ENCODE measurements at regions not wholly inside any gene's neighbourhood (a gene's known extent, or its start where the extent isn't known, plus 50 kb on each side); places are given as distances from the start of the nearest gene placed in this dataset.

DNA sequence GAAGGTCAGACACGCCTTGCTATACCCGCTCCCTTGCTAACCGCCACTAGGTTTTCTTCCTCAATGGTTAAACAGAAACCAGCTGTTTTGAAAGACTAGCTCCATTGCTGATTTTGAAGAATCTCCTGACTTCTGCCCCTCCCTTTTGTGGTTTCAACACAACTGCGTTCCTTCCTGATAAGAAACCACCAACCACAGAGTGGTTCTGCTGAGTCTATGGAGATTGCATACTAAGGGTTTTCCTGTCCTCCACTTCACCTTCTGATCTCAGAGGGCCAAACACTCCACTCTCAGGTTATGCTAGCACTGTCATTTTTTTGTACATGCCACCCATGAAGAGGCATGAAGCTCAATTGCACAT, 207.9 kb downstream of the MYLK4 start:
- Mint-ChIP-seq H3K27me3 (peaks cover 56 to 63% of the 10 kb centered on the region in 2 donors), H3K27ac (no peak overlapping the region)

DNA sequence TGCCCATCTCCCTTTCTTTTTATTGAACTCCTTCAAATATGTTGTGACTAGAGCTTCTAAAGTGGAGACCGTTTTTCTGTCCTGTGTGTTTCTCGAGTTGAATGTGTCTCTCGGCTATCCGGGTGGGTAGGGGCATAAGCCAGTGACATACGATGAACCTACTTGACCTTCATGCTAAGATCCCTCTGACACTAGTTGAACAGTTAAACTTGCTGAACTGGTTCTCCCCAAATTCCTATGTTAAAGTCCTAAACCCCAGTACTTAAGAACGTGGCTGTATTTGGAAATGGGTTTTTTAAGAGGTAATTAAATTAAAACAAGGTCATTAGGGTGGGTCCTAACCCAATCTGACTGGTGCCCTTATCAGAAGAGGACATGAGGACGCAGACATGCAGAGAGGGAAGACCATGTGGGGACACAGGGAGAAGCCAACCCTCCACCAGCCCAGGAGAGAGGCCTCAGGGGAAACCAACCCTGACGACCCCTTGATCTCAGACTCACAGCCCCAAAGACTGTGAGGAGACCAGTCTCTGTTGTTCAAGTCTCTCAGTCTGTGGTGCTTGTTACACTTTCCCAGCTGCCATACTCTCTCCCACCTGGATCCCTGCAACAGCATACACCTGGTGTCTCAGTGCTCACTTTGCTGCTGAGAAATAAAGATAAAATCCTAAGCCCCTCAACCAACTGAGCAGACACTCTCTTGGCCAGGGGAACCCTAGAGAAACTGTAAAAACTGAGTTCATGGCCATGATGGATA, 208.4 kb downstream of the MYLK4 start:
- H3K9me3 Mint-ChIP-seq: no peaks in the 10 kb centered on the region
- H3K27me3 Mint-ChIP-seq: peaks cover 59 to 68% of the 10 kb centered on the region in 2 donors
- ATAC-seq (peak in 1 of 2 donors; percentile 46), DNase-seq (ENCODE audit: low spot score) (no peak)
- H3K27ac Mint-ChIP-seq: no peak overlapping the region
- peaks cover 5% of the 10 kb centered on the region for H3K36me3 Mint-ChIP-seq
- H3K4me1 Mint-ChIP-seq (ENCODE audit: low read depth in 2 of 2): peaks cover 20 to 21% of the 10 kb centered on the region in 2 donors
- H3K4me3 Mint-ChIP-seq: peak overlapping the region; percentile 15

More for the DNA sequence above, 207.9 kb downstream of the MYLK4 start:
- DNase-seq (ENCODE audit: low spot score): no peak
- Mint-ChIP-seq H3K4me1 (ENCODE audit: low read depth in 2 of 2) (peaks cover 21% of the 10 kb centered on the region in 2 donors), H3K36me3 (peaks cover 5% of the 10 kb centered on the region), H3K9me3 (no peaks in the 10 kb centered on the region), H3K4me3 (peak overlapping the region; percentile 15)
- peak; percentile 83 to 86 for ATAC-seq

DNA sequence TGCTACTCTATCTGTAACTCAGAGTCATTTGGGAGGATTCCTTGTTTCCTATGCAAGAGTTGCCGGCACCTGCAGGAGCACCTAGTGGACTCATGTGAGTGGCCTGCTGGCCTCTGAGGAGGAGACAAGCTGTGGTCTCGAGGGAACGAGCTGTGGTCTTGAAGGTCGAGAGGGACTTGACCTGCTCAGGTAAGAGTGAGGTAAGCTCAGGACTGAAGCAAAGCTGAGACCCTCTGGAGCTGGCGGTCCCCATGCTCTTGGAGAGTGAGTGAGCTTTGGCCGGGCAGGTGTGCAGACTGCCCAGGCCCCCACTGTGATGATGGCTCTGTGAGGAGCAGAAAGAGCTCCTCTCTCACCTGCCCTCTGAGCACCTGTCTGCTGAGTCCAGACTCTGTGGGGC, 214.3 kb downstream of the MYLK4 start:
- ATAC-seq (peak; percentile 33 to 43), DNase-seq (ENCODE audit: low spot score) (no peak)

DNA sequence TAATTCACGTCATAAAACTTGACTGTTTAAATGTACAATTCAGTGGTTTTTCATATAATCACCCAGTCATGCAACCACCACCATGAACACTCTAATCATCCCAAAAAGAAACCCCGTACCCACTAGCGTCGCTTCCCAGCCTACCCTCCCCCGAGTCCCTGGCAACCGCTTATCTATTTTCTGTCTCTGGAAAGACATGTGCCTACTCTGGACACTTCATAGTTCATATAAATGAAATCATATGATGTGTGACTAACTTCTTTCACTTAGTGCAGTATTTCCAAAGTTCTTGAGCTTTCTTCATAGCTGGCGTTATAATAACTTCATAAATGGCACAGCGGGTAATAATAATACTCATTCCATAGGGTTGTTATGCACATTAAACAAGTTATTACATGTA, 215.2 kb downstream of the MYLK4 start:
- Mint-ChIP-seq H3K36me3 (no peaks in the 10 kb centered on the region), H3K27ac (no peak overlapping the region), H3K4me3 (no peak overlapping the region), H3K27me3 (peaks cover 54 to 65% of the 10 kb centered on the region in 2 donors), H3K9me3 (no peaks in the 10 kb centered on the region), H3K4me1 (ENCODE audit: low read depth in 2 of 2) (peaks cover 4 to 10% of the 10 kb centered on the region in 2 donors)
- DNase-seq (ENCODE audit: low spot score) (no peak), ATAC-seq (no peak)

More for the DNA sequence above, 214.3 kb downstream of the MYLK4 start:
- Mint-ChIP-seq H3K4me1 (ENCODE audit: low read depth in 2 of 2) (peaks cover 4 to 9% of the 10 kb centered on the region in 2 donors), H3K27me3 (peaks cover 53 to 69% of the 10 kb centered on the region in 2 donors), H3K4me3 (no peak overlapping the region), H3K27ac (no peak overlapping the region), H3K9me3 (no peaks in the 10 kb centered on the region), H3K36me3 (peaks cover 5% of the 10 kb centered on the region)

DNA sequence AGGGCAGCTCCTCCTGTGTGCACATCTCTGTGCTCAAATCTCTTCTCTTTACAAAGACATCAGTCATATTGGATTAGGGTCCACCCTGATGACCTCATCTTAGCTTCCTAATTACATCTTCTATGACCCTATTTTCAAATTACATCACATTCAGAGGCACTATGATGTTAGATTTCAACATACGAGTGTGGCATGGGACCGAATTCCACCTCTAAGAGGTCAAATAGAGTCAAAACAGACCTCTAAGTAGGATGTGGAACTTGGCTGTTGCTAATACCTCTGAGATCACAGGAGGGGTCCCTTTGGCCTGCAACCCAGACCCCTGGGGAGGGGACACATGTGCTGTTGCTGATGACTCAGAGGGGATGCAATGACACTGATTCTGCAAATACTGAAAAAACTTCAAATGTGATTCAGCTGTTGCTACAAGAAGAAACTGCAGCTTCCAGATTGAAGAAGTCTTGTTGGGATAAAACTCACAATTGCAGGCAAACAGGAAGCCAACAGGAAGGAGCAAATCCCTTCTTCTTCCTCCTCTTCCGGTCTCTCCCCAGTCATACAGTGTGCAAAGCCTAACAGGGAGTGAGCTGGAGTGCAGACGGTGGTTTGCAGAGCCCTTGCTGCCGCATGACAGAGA, 216.2 kb downstream of the MYLK4 start:
- Mint-ChIP-seq H3K4me1 (ENCODE audit: low read depth in 2 of 2) (peaks cover 4 to 10% of the 10 kb centered on the region in 2 donors), H3K9me3 (no peaks in the 10 kb centered on the region), H3K36me3 (no peaks in the 10 kb centered on the region)

DNA sequence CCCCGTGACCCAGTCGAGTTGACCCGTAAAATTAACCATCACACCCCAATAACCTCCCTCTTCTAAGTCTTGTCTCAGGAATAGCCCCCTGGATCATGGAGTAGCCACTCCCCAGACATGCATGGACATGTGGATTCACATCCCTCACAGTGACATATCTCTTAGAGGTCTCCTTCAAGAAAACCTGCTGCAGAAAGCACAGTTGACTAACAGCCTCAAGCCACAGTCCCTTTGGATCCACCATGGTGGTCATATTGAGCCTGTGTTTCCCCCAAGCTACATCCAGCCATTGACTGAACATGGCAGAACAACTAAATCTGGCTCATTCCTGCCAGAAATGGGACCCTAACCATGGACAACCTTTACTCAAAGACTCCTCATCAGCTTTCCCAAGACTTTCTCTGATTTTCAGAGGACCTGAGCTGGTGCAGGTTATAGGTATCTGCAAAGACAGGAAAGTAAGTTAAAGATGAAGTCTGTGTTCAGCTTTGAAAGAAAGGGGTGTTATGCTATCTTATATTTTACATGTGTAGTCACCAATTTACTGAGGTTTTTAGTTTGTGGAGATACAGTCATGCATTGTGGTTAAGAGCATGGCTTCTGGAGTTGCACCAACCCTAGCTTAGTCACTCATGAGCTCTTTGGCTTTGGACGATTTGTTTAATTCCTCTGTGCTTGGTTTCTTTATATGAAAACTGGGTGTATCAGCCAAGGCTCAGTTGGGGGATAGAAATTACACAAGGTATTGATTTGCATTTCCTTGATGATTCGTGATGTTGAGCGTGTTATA, 219.1 kb downstream of the MYLK4 start:
- ATAC-seq: peak; percentile 64 to 66
- H3K9me3 Mint-ChIP-seq: no peaks in the 10 kb centered on the region
- H3K27ac Mint-ChIP-seq: no peak overlapping the region
- peaks cover 4 to 10% of the 10 kb centered on the region in 2 donors for H3K4me1 Mint-ChIP-seq (ENCODE audit: low read depth in 2 of 2)
- H3K4me3 Mint-ChIP-seq: no peak overlapping the region
- H3K27me3 Mint-ChIP-seq: peaks cover 47 to 60% of the 10 kb centered on the region in 2 donors
- DNase-seq (ENCODE audit: low spot score): no peak
- no peaks in the 10 kb centered on the region for H3K36me3 Mint-ChIP-seq

More for the DNA sequence above, 216.2 kb downstream of the MYLK4 start:
- no peak for ATAC-seq
- no peak overlapping the region for H3K27ac Mint-ChIP-seq
- H3K4me3 Mint-ChIP-seq: no peak overlapping the region
- no peak for DNase-seq (ENCODE audit: low spot score)
- H3K27me3 Mint-ChIP-seq: peaks cover 56 to 68% of the 10 kb centered on the region in 2 donors

DNA sequence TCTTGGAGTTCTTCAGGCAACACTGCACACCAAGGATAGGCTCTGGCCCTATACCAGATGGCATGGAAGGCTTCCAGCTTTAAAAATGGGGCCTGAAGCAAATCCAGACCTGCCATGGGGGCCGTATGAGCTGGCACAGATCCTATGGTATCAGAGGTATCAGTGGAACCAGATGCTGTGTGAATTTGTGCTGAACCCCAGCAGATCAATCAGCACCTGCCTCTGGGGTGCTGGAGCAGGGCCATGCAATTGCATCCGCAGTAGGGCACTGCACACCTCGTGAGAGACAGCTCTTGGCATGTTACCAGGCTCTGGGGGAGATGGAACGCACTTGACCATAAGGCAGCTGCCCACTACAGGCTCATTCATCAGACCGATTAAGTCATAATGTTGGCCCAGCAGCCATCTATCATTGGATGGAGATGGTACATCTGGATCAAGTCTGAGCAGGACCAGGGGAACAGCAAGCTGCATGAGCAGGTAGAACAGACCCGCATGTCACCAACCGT, 221.5 kb downstream of the MYLK4 start:
- Mint-ChIP-seq H3K4me1 (ENCODE audit: low read depth in 2 of 2) (peaks cover 4 to 10% of the 10 kb centered on the region in 2 donors), H3K27ac (no peak overlapping the region), H3K4me3 (no peak overlapping the region), H3K9me3 (peaks cover 2% of the 10 kb centered on the region), H3K27me3 (peaks cover 37 to 43% of the 10 kb centered on the region in 2 donors), H3K36me3 (peaks cover 2% of the 10 kb centered on the region)
- DNase-seq (ENCODE audit: low spot score): no peak
- ATAC-seq: peak in 1 of 2 donors; percentile 39

DNA sequence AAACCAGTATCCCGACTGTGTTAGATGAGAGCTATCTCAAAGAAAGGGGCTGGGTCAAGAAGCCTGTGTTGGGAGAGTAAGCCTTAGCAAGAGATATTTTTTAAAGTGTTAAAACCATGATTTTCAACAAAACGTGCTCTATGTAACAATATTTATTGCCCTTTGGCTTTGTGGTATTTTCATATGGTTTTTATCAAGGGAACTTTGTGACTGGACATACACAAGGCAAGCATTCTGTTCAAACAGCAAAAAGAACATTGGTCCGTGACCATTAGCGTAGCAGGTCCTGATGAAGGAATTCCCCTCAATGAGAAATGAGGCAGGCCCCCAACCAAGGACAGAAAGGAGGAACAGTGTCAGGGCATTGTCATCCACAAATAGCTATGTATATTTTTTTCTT, 222.6 kb downstream of the MYLK4 start:
- H3K4me3 Mint-ChIP-seq: no peak overlapping the region
- peaks cover 35 to 50% of the 10 kb centered on the region in 2 donors for H3K27me3 Mint-ChIP-seq
- H3K4me1 Mint-ChIP-seq (ENCODE audit: low read depth in 2 of 2): peaks cover 5 to 11% of the 10 kb centered on the region in 2 donors
- H3K27ac Mint-ChIP-seq: no peak overlapping the region
- peaks cover 6% of the 10 kb centered on the region for H3K9me3 Mint-ChIP-seq
- H3K36me3 Mint-ChIP-seq: peaks cover 13% of the 10 kb centered on the region
- ATAC-seq (no peak), DNase-seq (ENCODE audit: low spot score) (no peak)

DNA sequence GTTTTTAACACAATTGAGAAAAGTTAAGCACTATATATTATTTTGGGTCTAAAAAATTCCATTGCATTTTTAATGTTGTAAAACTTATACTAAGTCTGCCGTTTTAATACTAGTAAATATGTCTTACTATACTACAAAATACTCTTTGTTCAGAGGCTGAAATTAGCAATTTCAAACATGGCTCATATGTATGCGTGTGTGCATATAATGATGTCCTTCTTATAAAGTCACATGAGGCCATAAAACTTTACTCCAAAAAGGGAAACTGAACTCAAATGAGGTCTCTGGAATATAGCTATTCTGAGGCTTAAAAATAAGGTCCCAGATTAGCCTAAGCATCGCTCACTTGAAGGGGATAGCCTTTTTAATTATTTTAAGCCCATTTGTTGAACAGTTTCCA, 224.0 kb downstream of the MYLK4 start:
- Mint-ChIP-seq H3K27ac (no peak overlapping the region), H3K4me1 (ENCODE audit: low read depth in 2 of 2) (peaks cover 16 to 18% of the 10 kb centered on the region in 2 donors), H3K36me3 (peaks cover 25% of the 10 kb centered on the region), H3K9me3 (peaks cover 19% of the 10 kb centered on the region), H3K4me3 (no peak overlapping the region), H3K27me3 (peaks cover 42 to 55% of the 10 kb centered on the region in 2 donors)
- DNase-seq (ENCODE audit: low spot score) (no peak), ATAC-seq (no peak)

DNA sequence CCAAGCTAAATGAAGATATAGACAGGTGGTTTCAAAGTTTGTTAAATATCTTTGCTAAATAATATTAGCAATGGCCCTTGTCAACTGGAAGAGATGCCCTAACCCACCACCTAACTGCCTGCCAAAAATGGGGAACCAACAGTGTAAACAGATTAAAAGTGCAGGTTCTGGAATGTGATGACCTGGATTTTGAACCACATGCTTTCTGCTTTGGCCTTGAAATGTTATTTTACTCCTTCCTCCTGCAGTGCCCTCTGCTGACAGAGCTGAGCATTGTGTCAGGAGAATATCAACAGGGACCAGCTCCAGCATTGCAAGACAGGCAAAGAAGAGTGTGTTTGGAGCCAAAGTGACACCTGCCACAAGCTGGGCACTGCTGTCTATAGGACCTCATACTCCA, 226.6 kb downstream of the MYLK4 start:
- peaks cover 25 to 46% of the 10 kb centered on the region in 2 donors for H3K27me3 Mint-ChIP-seq
- no peak for DNase-seq (ENCODE audit: low spot score)
- H3K36me3 Mint-ChIP-seq: peaks cover 32% of the 10 kb centered on the region
- ATAC-seq: no peak
- H3K4me3 Mint-ChIP-seq: no peak overlapping the region
- peaks cover 19% of the 10 kb centered on the region for H3K9me3 Mint-ChIP-seq
- H3K4me1 Mint-ChIP-seq (ENCODE audit: low read depth in 2 of 2): peaks cover 14% of the 10 kb centered on the region in 2 donors
- H3K27ac Mint-ChIP-seq: no peak overlapping the region

DNA sequence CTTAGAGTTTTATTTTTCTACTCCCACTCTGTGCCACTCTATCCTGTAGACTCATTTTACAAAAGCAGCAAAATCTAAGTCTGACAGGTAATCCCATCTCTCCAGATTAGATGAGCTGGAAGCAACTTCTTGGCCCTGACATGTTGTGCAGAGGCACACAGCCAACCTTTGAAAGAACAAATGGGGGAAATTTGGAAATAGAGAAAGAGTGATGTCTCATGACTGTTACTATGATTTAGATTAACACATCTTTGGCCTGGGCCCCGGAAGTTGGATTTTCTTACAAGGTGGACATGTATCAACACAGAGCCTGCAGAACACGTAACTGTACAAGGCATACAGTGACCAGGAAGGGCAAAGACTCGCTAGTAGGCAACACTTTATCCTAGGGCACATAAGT, 227.7 kb downstream of the MYLK4 start:
- peaks cover 19% of the 10 kb centered on the region for H3K9me3 Mint-ChIP-seq
- ATAC-seq (no peak), DNase-seq (ENCODE audit: low spot score) (no peak)
- peaks cover 36% of the 10 kb centered on the region for H3K36me3 Mint-ChIP-seq
- H3K27ac Mint-ChIP-seq: no peak overlapping the region
- peaks cover 14% of the 10 kb centered on the region in 2 donors for H3K4me1 Mint-ChIP-seq (ENCODE audit: low read depth in 2 of 2)
- H3K4me3 Mint-ChIP-seq: peak overlapping the region; percentile 22
- peaks cover 25 to 51% of the 10 kb centered on the region in 2 donors for H3K27me3 Mint-ChIP-seq

DNA sequence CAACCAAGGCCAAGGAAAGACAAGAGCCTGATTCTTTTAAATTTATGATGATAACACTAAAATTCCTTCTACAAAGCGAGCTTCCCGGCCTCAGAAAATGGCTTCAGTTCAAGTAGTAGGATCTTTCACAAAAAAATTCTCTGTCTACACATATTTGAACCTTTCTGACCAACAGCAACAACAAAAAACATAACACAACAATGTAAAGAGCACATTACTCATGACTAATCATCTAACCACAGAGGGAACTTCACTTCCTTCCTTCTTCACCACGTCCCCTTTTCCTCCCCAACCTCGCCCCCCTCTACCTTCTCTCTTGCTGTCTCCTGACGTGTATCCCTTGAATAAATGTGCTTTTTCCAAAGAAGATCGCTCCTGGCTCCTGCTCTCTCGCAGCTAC, 228.2 kb downstream of the MYLK4 start:
- Mint-ChIP-seq H3K27ac (no peak overlapping the region), H3K36me3 (peaks cover 36% of the 10 kb centered on the region), H3K27me3 (peaks cover 22 to 46% of the 10 kb centered on the region in 2 donors), H3K4me3 (peak overlapping the region; percentile 22), H3K4me1 (ENCODE audit: low read depth in 2 of 2) (peaks cover 14% of the 10 kb centered on the region in 2 donors), H3K9me3 (peaks cover 19% of the 10 kb centered on the region)
- ATAC-seq: no peak
- DNase-seq (ENCODE audit: low spot score): no peak

DNA sequence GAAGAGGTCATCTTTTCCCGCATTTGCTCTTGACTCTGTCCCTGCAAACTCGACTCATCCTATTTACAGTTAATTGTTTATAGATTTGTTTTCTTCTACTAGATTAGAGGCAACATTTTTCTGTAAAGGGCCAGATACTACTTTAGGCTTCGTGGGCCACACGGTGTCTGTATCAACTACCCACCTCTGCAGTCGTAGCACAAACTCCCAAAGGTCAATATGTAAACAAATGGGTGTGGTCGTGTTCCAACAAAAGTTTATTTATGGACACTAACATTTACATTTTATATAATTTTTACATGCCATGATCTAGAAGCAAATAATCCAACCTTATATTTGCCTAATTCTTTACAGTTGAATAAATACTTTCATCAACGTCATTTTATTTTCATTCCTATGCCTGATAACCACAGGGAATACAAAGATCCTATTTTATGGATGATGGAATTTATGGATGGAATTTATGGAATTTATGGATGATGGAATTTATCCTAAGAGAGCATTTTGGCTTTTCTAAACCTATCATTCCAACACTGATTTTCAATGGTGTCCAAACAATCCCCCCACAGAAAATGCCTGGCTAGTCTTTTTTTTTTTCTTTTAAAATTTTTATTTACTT, 232.8 kb downstream of the MYLK4 start:
- Mint-ChIP-seq H3K36me3 (peaks cover 21% of the 10 kb centered on the region), H3K27ac (no peak overlapping the region), H3K4me3 (no peak overlapping the region), H3K27me3 (peaks cover 15 to 45% of the 10 kb centered on the region in 2 donors), H3K9me3 (peaks cover 11% of the 10 kb centered on the region), H3K4me1 (ENCODE audit: low read depth in 2 of 2) (peaks cover 11% of the 10 kb centered on the region in 2 donors)
- ATAC-seq (no peak), DNase-seq (ENCODE audit: low spot score) (no peak)

All from natural killer cell treated with Interleukin-12 subunit alpha and Interleukin-12 subunit beta and Interleukin-15 and Interleukin-18, amount 100 ng/mL, for 72 hours (primary cell).